HK-2 (cell line): ENCODE measurements at regions not wholly inside any gene's neighbourhood (a gene's known extent, or its start where the extent isn't known, plus 50 kb on each side); places are given as distances from the start of the nearest gene placed in this dataset.
"Not testable (repeated sequence)": the region's sequence is repeated elsewhere in the genome, so short reads cannot be mapped to it uniquely, and the experiment has no call there.

ENCODE experiments used
- DNase-seq: peaks from one replicate; pipeline ENCODE4 v3.0.0-alpha.2; 2018; ENCODE audit not compliant: unreplicated experiment

- DNase-seq = no peak
These were observed 293.0 kb upstream of the HS6ST1 start for GRCh38 chr2:128611421-128612320.

- DNase-seq = no peak
These were observed 294.0 kb upstream of the HS6ST1 start for GRCh38 chr2:128612628-128613027.

- DNase-seq = no peak
These were observed 294.7 kb upstream of the HS6ST1 start for GRCh38 chr2:128613351-128613750.

GRCh38 chr2:128613876-128614275 lies 295.2 kb upstream of the HS6ST1 start:
- no peak for DNase-seq

GRCh38 chr2:128614907-128615306 lies 296.2 kb upstream of the HS6ST1 start:
- not testable (repeated sequence) for DNase-seq

- DNase-seq = no peak
These were observed 296.9 kb upstream of the HS6ST1 start for GRCh38 chr2:128615571-128615970.

- DNase-seq = no peak
These were observed 298.4 kb upstream of the HS6ST1 start for GRCh38 chr2:128617029-128617590.

GRCh38 chr2:128617661-128618060 lies 299.0 kb upstream of the HS6ST1 start:
- no peak for DNase-seq

GRCh38 chr2:128618642-128619041 lies 300.0 kb upstream of the HS6ST1 start:
- no peak for DNase-seq

GRCh38 chr2:128619471-128620325 lies 301.0 kb upstream of the HS6ST1 start:
- no peak for DNase-seq

GRCh38 chr2:128621074-128621473 lies 302.4 kb upstream of the HS6ST1 start:
- DNase-seq = no peak

- DNase-seq = no peak
These were observed 303.7 kb upstream of the HS6ST1 start for GRCh38 chr2:128622371-128622770.

GRCh38 chr2:128622955-128623620 lies 304.4 kb upstream of the HS6ST1 start:
- DNase-seq = no peak

- DNase-seq = no peak
These were observed 305.4 kb upstream of the HS6ST1 start for GRCh38 chr2:128623776-128624761.

GRCh38 chr2:128624956-128625355 lies 306.3 kb upstream of the HS6ST1 start:
- DNase-seq = no peak

GRCh38 chr2:128625421-128625820 lies 306.8 kb upstream of the HS6ST1 start:
- no peak for DNase-seq

- DNase-seq = no peak
These were observed 307.5 kb upstream of the HS6ST1 start for GRCh38 chr2:128625963-128626759.

GRCh38 chr2:128626760-128627511 lies 308.3 kb upstream of the HS6ST1 start:
- DNase-seq = no peak

- no peak for DNase-seq
These were observed 309.5 kb upstream of the HS6ST1 start for GRCh38 chr2:128628206-128628605.
